GM21390 (cell line): ENCODE measurements at regions not wholly inside any gene's neighbourhood (a gene's known extent, or its start where the extent isn't known, plus 50 kb on each side); places are given as distances from the start of the nearest gene placed in this dataset.

Experiments used
- ATAC-seq: cut with Tn5 transposase; IDR thresholded peaks from one replicate; pipeline ENCODE4 v1.9.1; 2021; ENCODE audit not compliant: unreplicated experiment

DNA sequence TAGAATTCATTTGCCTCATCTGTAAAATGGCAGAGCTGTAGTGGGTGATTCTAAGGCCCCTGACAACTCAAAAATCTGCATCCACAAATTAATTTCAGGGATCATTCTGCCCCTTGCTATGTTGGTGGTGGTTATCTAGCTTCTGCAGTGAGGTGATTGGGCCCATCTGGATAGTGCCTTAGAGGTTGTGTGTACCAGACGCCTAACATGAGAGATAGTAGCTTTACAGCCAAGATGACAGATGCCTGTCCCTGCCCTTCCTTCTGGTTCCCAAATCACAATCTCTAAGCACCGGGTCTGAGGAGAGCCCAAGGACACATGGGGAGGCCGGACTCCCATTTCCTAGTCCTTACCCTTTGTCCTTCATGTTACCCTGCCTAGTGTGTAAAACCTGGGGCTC is 51.1 kb upstream of the TNP1 start:
- ATAC-seq, result no peak

DNA sequence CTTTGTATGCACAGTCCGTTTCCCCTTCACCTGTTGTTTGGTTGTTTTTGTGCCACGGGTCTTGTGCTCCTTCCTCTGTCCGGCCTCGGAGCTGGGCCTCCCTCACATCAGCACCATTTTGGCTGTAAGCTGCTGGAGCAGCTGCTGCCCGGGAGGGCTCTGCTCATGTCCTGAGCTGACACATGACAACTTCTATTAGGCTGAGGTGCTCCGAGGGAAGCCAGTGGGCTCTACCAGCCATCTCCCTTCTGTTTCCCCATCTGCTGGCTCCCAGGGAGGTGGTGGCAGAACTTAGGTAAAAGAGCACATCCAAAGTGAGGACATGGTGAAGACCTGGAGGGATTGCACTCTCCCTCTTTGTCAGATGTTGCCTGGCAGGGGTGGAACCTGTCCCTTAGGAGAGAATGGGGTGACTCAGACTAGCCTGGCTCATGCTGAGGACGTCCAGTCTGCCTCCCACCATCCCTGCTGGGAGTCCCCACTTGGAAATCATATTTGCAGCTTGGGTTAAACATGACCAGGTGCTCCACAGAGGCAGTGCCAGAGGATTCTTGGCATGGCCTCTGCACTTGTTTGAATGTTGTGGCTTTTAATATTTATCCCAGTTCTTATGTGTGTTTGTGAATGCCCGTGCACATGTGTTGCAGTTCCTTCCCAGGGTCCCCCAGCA is 49.8 kb upstream of the TNP1 start:
- no peak for ATAC-seq
